GM23248 (cell line): ENCODE measurements at regions not wholly inside any gene's neighbourhood (a gene's known extent, or its start where the extent isn't known, plus 50 kb on each side); places are given as distances from the start of the nearest gene placed in this dataset.

ENCODE experiments used
- DNase-seq: peaks from one replicate; pipeline ENCODE4 v3.0.0-alpha.2; 2015
- H2AFZ ChIP-seq: fragments of 200-600 bp; sonication (generic); 2 replicates; pipeline ENCODE4 v1.6.1; 2016; ENCODE audit warnings: antibody characterized with exemption
- H3F3A ChIP-seq: fragments of 200-600 bp; sonication (generic); 2 replicates; pipeline ENCODE4 v1.6.1; 2016; ENCODE audit warnings: mild to moderate bottlenecking, antibody characterized with exemption, mixed run types; ENCODE audit not compliant: insufficient read depth
- H3K27ac ChIP-seq: fragments of 200-600 bp; sonication (generic); 2 replicates; pipeline ENCODE4 v1.5.1; 2016; ENCODE audit warnings: mild to moderate bottlenecking
- H3K27me3 ChIP-seq: fragments of 200-600 bp; sonication (generic); replicated peaks from 2 replicates; pipeline ENCODE4 v1.6.1; 2016; ENCODE audit warnings: mild to moderate bottlenecking; ENCODE audit not compliant: insufficient read depth
- H3K36me3 ChIP-seq: fragments of 200-600 bp; sonication (generic); 2 replicates; pipeline ENCODE4 v1.6.1; 2016; ENCODE audit warnings: low read depth, mild to moderate bottlenecking
- H3K4me1 ChIP-seq: fragments of 200-600 bp; sonication (generic); 2 replicates; pipeline ENCODE4 v1.6.1; 2016; ENCODE audit warnings: mild to moderate bottlenecking; ENCODE audit not compliant: insufficient read depth
- H3K4me2 ChIP-seq: fragments of 200-600 bp; sonication (generic); one replicate; pipeline ENCODE4 v1.6.1; 2016; ENCODE audit warnings: mild to moderate bottlenecking; ENCODE audit not compliant: unreplicated experiment
- H3K4me3 ChIP-seq: fragments of 200-600 bp; sonication (generic); 2 replicates; pipeline ENCODE4 v1.5.1; 2016; ENCODE audit warnings: mild to moderate bottlenecking
- H3K79me2 ChIP-seq: fragments of 200-600 bp; sonication (generic); 2 replicates; pipeline ENCODE4 v1.6.1; 2016; ENCODE audit warnings: mild to moderate bottlenecking; ENCODE audit not compliant: insufficient read depth
- H3K9ac ChIP-seq: fragments of 200-600 bp; sonication (generic); 2 replicates; pipeline ENCODE4 v1.6.1; 2016; ENCODE audit warnings: mild to moderate bottlenecking
- H3K9me2 ChIP-seq: fragments of 200-600 bp; sonication (generic); 2 replicates; pipeline ENCODE4 v1.6.1; 2016; ENCODE audit warnings: mixed run types, mild to moderate bottlenecking, moderate library complexity; ENCODE audit not compliant: insufficient read depth
- H3K9me3 ChIP-seq: fragments of 200-600 bp; sonication (generic); one replicate; pipeline ENCODE4 v1.6.1; 2017; ENCODE audit warnings: low read depth
- H4K20me1 ChIP-seq: fragments of 200-600 bp; sonication (generic); 2 replicates; pipeline ENCODE4 v1.6.0; 2016; ENCODE audit not compliant: insufficient read depth
- EZH2 ChIP-seq: fragments of 200-600 bp; sonication (generic); IDR thresholded peaks from 2 replicates; pipeline ENCODE4 v1.6.1; 2018; ENCODE audit warnings: antibody characterized with exemption, mild to moderate bottlenecking; ENCODE audit not compliant: insufficient read depth, poor library complexity, severe bottlenecking
- EZH2phosphoT487 ChIP-seq: fragments of 200-600 bp; sonication (generic); IDR thresholded peaks from 2 replicates; pipeline ENCODE4 v1.6.1; 2018; ENCODE audit warnings: antibody characterized with exemption, moderate library complexity, mild to moderate bottlenecking, low read depth; ENCODE audit not compliant: insufficient read depth
- WGBS, 2 experiments: methylation state at CpG; one replicate each; pipeline ENCODE4 v1.1.6; 2015 to 2017; ENCODE audit warnings: low lambda C conversion rate in 2 of 2, low coverage in 1 of 2; ENCODE audit errors: missing lambda C conversion rate in 2 of 2; 5-methylcytosine and 5-hydroxymethylcytosine counted together
- in situ Hi-C: fragments of 300-500 bp; cut with MboI; formaldehyde crosslinking; loops from 2 replicates; pipeline ENCODE4 v1.15.0; 2020

DNA sequence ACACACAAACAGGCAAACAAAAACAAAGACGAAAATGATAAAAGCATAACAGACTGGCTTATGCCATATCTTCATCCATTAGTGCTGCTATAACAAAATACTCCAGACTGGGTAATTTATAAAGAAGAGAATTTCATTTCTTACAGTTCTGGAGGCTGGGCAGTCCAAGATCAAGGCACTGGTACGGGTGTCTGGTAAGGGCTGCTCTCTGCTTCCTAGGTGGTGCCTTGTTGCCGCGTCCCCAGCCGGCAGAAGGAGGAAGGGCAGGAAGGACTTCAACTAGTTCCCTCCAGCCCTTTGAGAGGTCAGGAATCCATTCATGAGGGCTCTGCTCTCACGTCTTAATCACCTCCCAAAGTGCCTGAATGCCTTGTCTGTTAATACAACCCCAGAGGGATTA is 122.6 kb downstream of the BOD1 start:
- H3K9me2 ChIP-seq, result no peaks in the 10 kb centered on the region
- no peaks in the 10 kb centered on the region for H4K20me1 ChIP-seq
- H3K4me2 ChIP-seq, result no peak overlapping the region
- in situ Hi-C loops, result no loop called here
- H3K27me3 ChIP-seq, result no peaks in the 10 kb centered on the region
- DNase-seq, result no peak
- H3K79me2 ChIP-seq, result no peaks in the 10 kb centered on the region
- WGBS, 2 experiments, result 91 to 93% methylated on average over 6 of the region's 6 CpGs
- H2AFZ ChIP-seq, result no peak overlapping the region
- H3K4me3 ChIP-seq, result no peak overlapping the region
- no peaks in the 10 kb centered on the region for H3K36me3 ChIP-seq
- H3K4me1 ChIP-seq, result peaks cover 22% of the 10 kb centered on the region
- TF ChIP-seq EZH2phosphoT487, result no peak
- no peak for TF ChIP-seq EZH2
- no peak overlapping the region for H3K27ac ChIP-seq
- no peak overlapping the region for H3K9ac ChIP-seq
- H3F3A ChIP-seq, result peaks cover 8% of the 10 kb centered on the region; the same call in 1 of the 2 replicates
- H3K9me3 ChIP-seq, result no peaks in the 10 kb centered on the region

DNA sequence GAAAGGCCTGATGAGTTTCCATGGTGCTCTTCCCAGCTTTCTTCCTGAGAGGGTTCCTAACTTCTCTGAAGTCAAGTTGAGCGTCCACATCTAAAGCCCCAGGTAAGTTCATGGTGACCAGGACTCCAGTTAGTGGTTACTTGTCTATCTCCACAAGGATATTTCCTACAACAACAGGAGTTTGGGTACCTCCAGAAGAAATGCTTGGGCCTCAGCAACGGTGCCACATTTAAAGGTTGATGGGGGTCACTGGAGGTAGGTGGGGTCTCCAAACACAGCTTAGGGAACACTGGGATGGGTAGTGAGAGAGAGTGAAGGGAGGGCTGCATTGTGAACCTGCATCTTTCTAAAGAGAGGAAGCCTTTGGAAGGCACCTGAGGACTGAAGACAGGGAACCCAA is 123.4 kb downstream of the BOD1 start:
- Histone ChIP-seq H3K9ac (no peak overlapping the region), H3K27me3 (no peaks in the 10 kb centered on the region), H3K9me2 (no peaks in the 10 kb centered on the region), H3K27ac (no peak overlapping the region), H3K79me2 (no peaks in the 10 kb centered on the region), H3K4me2 (no peak overlapping the region), H3K9me3 (no peaks in the 10 kb centered on the region), H3K36me3 (no peaks in the 10 kb centered on the region), H3F3A (peaks cover 8% of the 10 kb centered on the region; the same call in 1 of the 2 replicates), H2AFZ (no peak overlapping the region), H3K4me3 (no peak overlapping the region), H3K4me1 (peaks cover 14% of the 10 kb centered on the region), H4K20me1 (no peaks in the 10 kb centered on the region)
- in situ Hi-C loops, result no loop called here
- WGBS, 2 experiments, result 83 to 88% methylated on average over 2 of the region's 2 CpGs
- TF ChIP-seq EZH2phosphoT487, result no peak
- no peak for DNase-seq

DNA sequence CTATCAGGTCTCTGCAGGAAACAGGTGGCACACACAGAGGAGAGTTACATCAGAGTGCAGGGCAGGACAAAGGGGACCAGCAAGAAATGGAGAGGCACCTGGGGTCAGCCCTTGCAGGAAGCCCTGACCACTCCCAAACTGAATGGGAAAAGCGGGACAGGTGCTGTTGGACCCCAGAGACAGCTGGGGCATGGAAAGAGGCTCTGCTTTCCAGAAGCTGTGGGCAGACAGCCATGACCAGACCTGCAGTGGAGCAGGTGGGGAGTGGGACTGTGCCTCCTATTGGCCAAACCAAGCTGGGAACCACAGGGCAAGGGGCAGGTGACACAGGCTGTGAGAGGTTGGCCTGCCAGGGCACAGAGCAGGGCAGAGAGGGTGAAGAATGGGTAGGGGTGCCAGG is 125.8 kb downstream of the BOD1 start:
- no peak for TF ChIP-seq EZH2phosphoT487
- no peak for TF ChIP-seq EZH2
- Histone ChIP-seq H3K4me1 (peaks cover 8% of the 10 kb centered on the region; the same call in 1 of the 2 replicates), H3K27ac (no peak overlapping the region), H4K20me1 (no peaks in the 10 kb centered on the region), H3K9ac (no peak overlapping the region), H3K4me2 (no peak overlapping the region), H3K9me3 (no peaks in the 10 kb centered on the region), H3F3A (peaks cover 7% of the 10 kb centered on the region; the same call in 1 of the 2 replicates), H3K36me3 (no peaks in the 10 kb centered on the region), H3K79me2 (no peaks in the 10 kb centered on the region), H3K4me3 (no peak overlapping the region), H2AFZ (no peak overlapping the region), H3K9me2 (no peaks in the 10 kb centered on the region), H3K27me3 (no peaks in the 10 kb centered on the region)
- in situ Hi-C loops, result no loop called here
- DNase-seq, result no peak
- 87 to 92% methylated on average over 1 of the region's 1 CpG for WGBS, 2 experiments

DNA sequence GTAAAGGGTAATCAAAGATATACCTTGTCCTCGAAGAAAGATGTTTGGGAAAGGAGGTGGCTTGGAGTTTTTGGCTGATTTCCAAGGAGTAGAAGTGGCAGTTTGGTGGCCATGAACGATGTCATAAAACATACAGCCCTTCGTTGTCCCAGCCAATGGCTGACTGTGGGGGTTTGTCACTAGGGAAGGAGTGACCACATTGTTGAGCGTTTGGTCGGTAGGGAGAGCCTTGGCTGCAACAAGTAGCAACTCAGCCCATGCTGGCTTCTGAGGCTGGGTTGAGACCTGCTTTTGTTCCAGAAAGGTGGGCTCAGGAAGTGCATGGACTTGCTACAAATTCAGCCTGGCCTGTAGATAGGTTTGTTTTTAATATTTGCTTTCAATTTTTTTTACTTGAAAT is 128.3 kb downstream of the BOD1 start:
- DNase-seq, result no peak
- no peak overlapping the region for H3K4me3 ChIP-seq
- H3K9me2 ChIP-seq, result no peaks in the 10 kb centered on the region
- in situ Hi-C loops, result no loop called here
- H3K79me2 ChIP-seq, result no peaks in the 10 kb centered on the region
- no peaks in the 10 kb centered on the region for H3K9me3 ChIP-seq
- H3K9ac ChIP-seq, result no peak overlapping the region
- no peak for TF ChIP-seq EZH2
- TF ChIP-seq EZH2phosphoT487, result no peak
- no peak overlapping the region for H3K27ac ChIP-seq
- H3K4me2 ChIP-seq, result no peak overlapping the region
- H3K36me3 ChIP-seq, result no peaks in the 10 kb centered on the region
- no peak overlapping the region for H2AFZ ChIP-seq
- no peaks in the 10 kb centered on the region for H3K27me3 ChIP-seq
- H4K20me1 ChIP-seq, result no peaks in the 10 kb centered on the region
- 87 to 93% methylated on average over 5 of the region's 5 CpGs for WGBS, 2 experiments
- H3F3A ChIP-seq, result no peaks in the 10 kb centered on the region
- H3K4me1 ChIP-seq, result no peaks in the 10 kb centered on the region

DNA sequence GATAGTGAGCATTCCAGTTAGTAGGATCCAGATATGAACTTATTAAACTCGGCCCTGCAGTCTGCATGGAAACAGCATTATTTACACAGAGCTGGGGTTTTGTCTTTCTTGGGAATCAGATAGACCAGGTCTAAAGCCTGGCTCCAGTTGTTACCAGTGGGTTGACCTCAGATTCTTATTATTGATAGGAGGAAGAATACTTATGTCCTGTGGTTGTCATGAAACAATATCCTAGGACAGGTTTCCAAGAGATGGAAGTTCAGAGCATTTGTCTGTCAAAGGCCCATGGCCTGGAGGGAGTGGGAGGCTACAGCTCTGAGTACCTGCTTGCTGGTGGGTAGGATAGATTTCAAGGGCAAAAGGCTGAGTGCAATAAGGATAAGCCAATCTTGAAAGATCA is 129.2 kb downstream of the BOD1 start:
- Histone ChIP-seq H3K27ac (no peak overlapping the region), H3K27me3 (no peaks in the 10 kb centered on the region), H3K4me2 (no peak overlapping the region), H4K20me1 (no peaks in the 10 kb centered on the region), H3F3A (no peaks in the 10 kb centered on the region), H3K36me3 (no peaks in the 10 kb centered on the region), H3K9me2 (no peaks in the 10 kb centered on the region), H3K4me3 (no peak overlapping the region), H3K9ac (no peak overlapping the region), H2AFZ (no peak overlapping the region), H3K9me3 (no peaks in the 10 kb centered on the region), H3K79me2 (no peaks in the 10 kb centered on the region), H3K4me1 (no peaks in the 10 kb centered on the region)
- no peak for TF ChIP-seq EZH2phosphoT487
- no peak for TF ChIP-seq EZH2
- 77 to 85% methylated on average over 1 of the region's 1 CpG for WGBS, 2 experiments
- in situ Hi-C loops, result no loop called here
- no peak for DNase-seq
